IMR-90 (cell line): ENCODE measurements at regions not wholly inside any gene's neighbourhood (a gene's known extent, or its start where the extent isn't known, plus 50 kb on each side); places are given as distances from the start of the nearest gene placed in this dataset.
A peak's percentile ranks its signal among the peaks of the same experiment; 100 is the strongest.

Experiments used
- ATAC-seq: fragments of 200-7000 bp; cut with Tn5 transposase; 2 replicates; pipeline ENCODE4 v1.9.1; 2020; ENCODE audit warnings: low read depth, mild to moderate bottlenecking, moderate library complexity
- BruUV-seq: library from RNA; stranded (reverse); fragments of 400-500 nt; replicated peaks from 2 replicates; lab custom pipeline; 2021; lab: Mats Ljungman, UMichigan
- CTCF ChIA-PET: fragments of 300-600 bp; formaldehyde crosslinking; extraction: SDS; loops from one replicate; lab custom pipeline; 2021; ENCODE audit warnings: antibody characterized with exemption; lab: Yijun Ruan, JAX
- POLR2A ChIA-PET: fragments of 300-600 bp; sonication (Branson Sonifier 250); formaldehyde crosslinking; loops from one replicate; lab custom pipeline; 2022; ENCODE audit warnings: antibody characterized with exemption; ENCODE audit not compliant: unreplicated experiment; lab: Charles Lee
- DNase-seq: peaks from one replicate; pipeline ENCODE4 v3.0.0; 2013
- H2AFZ ChIP-seq: replicated peaks from 2 replicates; pipeline ENCODE3; 2013; ENCODE audit warnings: low read length, mild to moderate bottlenecking; ENCODE audit not compliant: poor library complexity
- H2AK5ac ChIP-seq: 2 replicates; pipeline ENCODE4 v1.6.1; 2013; ENCODE audit warnings: low read depth, low read length, inconsistent platforms
- H2AK9ac ChIP-seq: replicated peaks from 2 replicates; pipeline ENCODE3; 2013; ENCODE audit warnings: mild to moderate bottlenecking, low read depth, low read length, moderate library complexity; ENCODE audit not compliant: poor library complexity
- H2BK120ac ChIP-seq: 2 replicates; pipeline ENCODE4 v1.6.1; 2013; ENCODE audit warnings: low read depth, low read length, inconsistent platforms
- H2BK15ac ChIP-seq: 3 replicates; pipeline ENCODE4 v1.6.1; 2013; ENCODE audit warnings: low read depth, low read length, inconsistent platforms
- H2BK20ac ChIP-seq: 2 replicates; pipeline ENCODE4 v1.6.1; 2013; ENCODE audit warnings: low read depth, mild to moderate bottlenecking, inconsistent platforms, low read length, moderate library complexity
- H2BK5ac ChIP-seq: 2 replicates; pipeline ENCODE4 v1.6.1; 2013; ENCODE audit warnings: mild to moderate bottlenecking, low read depth, low read length, inconsistent platforms; ENCODE audit not compliant: poor library complexity, severe bottlenecking
- H3K14ac ChIP-seq: replicated peaks from 2 replicates; pipeline ENCODE4 v1.6.1; 2013; ENCODE audit warnings: low read depth, low read length, inconsistent platforms
- H3K18ac ChIP-seq: 2 replicates; pipeline ENCODE4 v1.6.1; 2013; ENCODE audit warnings: low read depth, low read length, control low read depth
- H3K23ac ChIP-seq: 2 replicates; pipeline ENCODE4 v1.6.1; 2013; ENCODE audit warnings: low read depth, low read length, inconsistent platforms
- H3K27ac ChIP-seq: 2 replicates; pipeline ENCODE4 v1.5.1; 2013; ENCODE audit warnings: mild to moderate bottlenecking, control low read depth, low read length; ENCODE audit not compliant: insufficient read depth
- H3K27me3 ChIP-seq: 2 replicates; pipeline ENCODE4 v1.6.1; 2013; ENCODE audit warnings: low read length; ENCODE audit not compliant: control insufficient read depth, insufficient read depth
- H3K36me3 ChIP-seq: 2 replicates; pipeline ENCODE4 v1.6.1; 2013; ENCODE audit warnings: low read length, mixed read lengths; ENCODE audit not compliant: control insufficient read depth, insufficient read depth
- H3K4ac ChIP-seq: 2 replicates; pipeline ENCODE4 v1.6.1; 2013; ENCODE audit warnings: low read depth, low read length, inconsistent platforms
- H3K4me1 ChIP-seq: 2 replicates; pipeline ENCODE4 v1.6.1; 2013; ENCODE audit warnings: low read length, mixed read lengths; ENCODE audit not compliant: control insufficient read depth, insufficient read depth
- H3K4me2 ChIP-seq: 2 replicates; pipeline ENCODE4 v1.6.1; 2013; ENCODE audit warnings: low read depth, mild to moderate bottlenecking, control low read depth, low read length, moderate library complexity
- H3K4me3 ChIP-seq: 2 replicates; pipeline ENCODE4 v1.5.1; 2013; ENCODE audit warnings: low read depth, mild to moderate bottlenecking, control low read depth, low read length, moderate library complexity; ENCODE audit not compliant: insufficient read depth
- H3K56ac ChIP-seq: 2 replicates; pipeline ENCODE4 v1.6.1; 2013; ENCODE audit warnings: low read length, inconsistent platforms; ENCODE audit not compliant: insufficient read depth; ENCODE audit errors: extremely low read depth
- H3K79me1 ChIP-seq, 2 experiments: 2 replicates each; pipeline ENCODE4 v1.6.1; 2013; ENCODE audit warnings: low read length in 2 of 2, inconsistent platforms in 1 of 2, low read depth in 1 of 2
- H3K9ac ChIP-seq: 2 replicates; pipeline ENCODE4 v1.6.1; 2013; ENCODE audit warnings: low read depth, low read length, control low read depth
- H3K9me1 ChIP-seq: 2 replicates; pipeline ENCODE4 v1.6.1; 2013; ENCODE audit warnings: low read length, inconsistent platforms; ENCODE audit not compliant: insufficient read depth
- H3K9me3 ChIP-seq: 2 replicates; pipeline ENCODE4 v1.6.1; 2013; ENCODE audit warnings: low read length; ENCODE audit not compliant: control insufficient read depth, insufficient read depth
- H4K20me1 ChIP-seq: 2 replicates; pipeline ENCODE4 v1.6.1; 2013; ENCODE audit warnings: low read length, inconsistent platforms; ENCODE audit not compliant: insufficient read depth
- H4K5ac ChIP-seq: 2 replicates; pipeline ENCODE4 v1.6.1; 2013; ENCODE audit warnings: mild to moderate bottlenecking, low read depth, low read length, control low read depth
- H4K8ac ChIP-seq, 2 experiments: 2 replicates each; pipeline ENCODE4 v1.6.1; 2013; ENCODE audit warnings: low read depth in 2 of 2, low read length in 2 of 2, control low read depth in 1 of 2, inconsistent platforms in 1 of 2
- H4K91ac ChIP-seq: 2 replicates; pipeline ENCODE4 v1.6.1; 2013; ENCODE audit warnings: low read depth, low read length, inconsistent platforms; ENCODE audit not compliant: insufficient read depth
- BHLHE40 ChIP-seq: fragments of 150-350 bp; IDR thresholded peaks from 2 replicates; pipeline ENCODE4 v1.6.1; 2016; ENCODE audit warnings: mild to moderate bottlenecking, low read depth, low read length
- MAZ ChIP-seq: IDR thresholded peaks from 2 replicates; pipeline ENCODE4 v1.6.1; 2012; ENCODE audit warnings: low read depth, mild to moderate bottlenecking, low read length, improper control_type of control experiment, moderate library complexity, borderline replicate concordance
- MXI1 ChIP-seq: IDR thresholded peaks from 2 replicates; pipeline ENCODE4 v1.6.1; 2012; ENCODE audit warnings: low read depth, mild to moderate bottlenecking, low read length, moderate library complexity, borderline replicate concordance
- POLR2A ChIP-seq: IDR thresholded peaks from 2 replicates; pipeline ENCODE4 v1.6.1; 2012; ENCODE audit warnings: mild to moderate bottlenecking, low read depth, low read length
- RAD21 ChIP-seq: IDR thresholded peaks from 2 replicates; pipeline ENCODE4 v1.6.1; 2012; ENCODE audit warnings: low read length, improper control_type of control experiment
- RFX5 ChIP-seq: IDR thresholded peaks from 2 replicates; pipeline ENCODE4 v1.8.0; 2012; ENCODE audit warnings: low read depth, mild to moderate bottlenecking, low read length, moderate library complexity
- WGBS, 2 experiments: methylation state at CpG; one replicate each; pipeline versions ENCODE4 v1.1.5 to v1.1.7; 2013; ENCODE audit warnings: missing lambda C conversion rate in 2 of 2; ENCODE audit not compliant: insufficient read length in 1 of 2; ENCODE audit errors: extremely low coverage in 2 of 2; 5-methylcytosine and 5-hydroxymethylcytosine counted together
- dilution Hi-C: fragments of 300-500 bp; cut with HindIII; formaldehyde crosslinking; loops from one replicate; pipeline ENCODE4 v1.14.3; 2018; ENCODE audit warnings: low sequenced_read_pairs; ENCODE audit not compliant: unreplicated experiment
- in situ Hi-C: fragments of 300-500 bp; cut with MboI; formaldehyde crosslinking; loops from 3 replicates; pipeline ENCODE4 v1.14.3; 2019; ENCODE audit warnings: low sequenced_read_pairs, inconsistent platforms, mixed read lengths
- intact Hi-C: fragments of 100-400 bp; cut with micrococcal nuclease; formaldehyde crosslinking; loops from 2 replicates; pipeline ENCODE4 v1.10.0; 2022
- TF ChIP-seq, protein P1 (sequence below): fragments of 150-350 bp; IDR thresholded peaks from 2 replicates; pipeline ENCODE4 v1.6.1; 2017; ENCODE audit warnings: mild to moderate bottlenecking, antibody characterized with exemption, low read length, low read depth

DNA sequence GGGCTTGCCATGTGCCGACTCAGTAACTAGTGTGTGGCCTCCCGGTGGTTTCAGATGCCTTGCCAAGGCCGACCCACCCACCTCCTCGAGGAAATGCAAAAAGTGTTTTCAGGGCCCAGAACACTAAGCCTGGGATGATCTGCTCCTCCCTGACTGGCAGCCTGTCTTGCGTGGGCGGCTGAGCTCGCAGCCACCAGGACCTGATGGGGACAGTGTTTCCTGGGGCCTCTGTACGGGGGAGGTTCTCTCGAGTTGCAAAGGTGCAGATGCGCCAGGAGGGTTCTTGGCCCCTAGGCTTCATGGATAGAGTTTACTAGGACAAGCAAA is 85.2 kb downstream of the GLI2 start:
- intact Hi-C loops (loop anchor here (2.0 to 10.0 kb wide), 2 partner anchors 84 to 126 kb away; no protein-coding TSS in a partner anchor), dilution Hi-C loops (no loop called here), in situ Hi-C loops (loop anchor here (25.0 kb wide), 1 partner anchor 484 kb away; the partner anchor contains the start of gene INHBB)
- WGBS, 2 experiments: no CpG with 5 or more reads among the region's 10 CpGs
- Histone ChIP-seq H3K36me3 (peaks cover 6% of the 10 kb centered on the region; the same call in 1 of the 2 replicates), H4K5ac (peak overlapping the region; percentile 22), H4K8ac (peak overlapping the region; percentile 72 to 88), H3K9me3 (no peaks in the 10 kb centered on the region), H3K79me1 (peaks cover 40 to 91% of the 10 kb centered on the region in 2 experiments), H3K23ac (peak overlapping the region; percentile 91), H4K91ac (peak overlapping the region; percentile 96), H2BK5ac (peak overlapping the region; percentile 93), H3K9ac (peak overlapping the region; percentile 68), H2BK15ac (peak overlapping the region; percentile 74; the same call in 2 of the 3 replicates), H3K9me1 (peaks cover 44% of the 10 kb centered on the region), H2AK9ac (peak overlapping the region; percentile 87), H4K20me1 (peaks cover 39% of the 10 kb centered on the region), H3K4me2 (peak overlapping the region; percentile 77), H3K4me3 (peak overlapping the region; percentile 27; the same call in 1 of the 2 replicates), H3K56ac (peak overlapping the region; percentile 77; the same call in 1 of the 2 replicates), H2BK120ac (peak overlapping the region; percentile 91), H3K4ac (peak overlapping the region; percentile 96), H2AFZ (peak overlapping the region; percentile 36), H3K27me3 (no peaks in the 10 kb centered on the region), H2BK20ac (peak overlapping the region; percentile 90), H3K27ac (peak overlapping the region; percentile 89), H3K4me1 (peaks cover 43% of the 10 kb centered on the region), H3K18ac (peak overlapping the region; percentile 80), H2AK5ac (peak overlapping the region; percentile 97), H3K14ac (peak overlapping the region; percentile 92)
- TF ChIP-seq POLR2A (no peak), MAZ (peak; percentile 55; the same call in 1 of the 2 replicates), BHLHE40 (peak; percentile 53; the same call in 1 of the 2 replicates), RAD21 (peak; percentile 27), RFX5 (no peak), MXI1 (peak; percentile 94)
- TF ChIP-seq, protein P1, sequence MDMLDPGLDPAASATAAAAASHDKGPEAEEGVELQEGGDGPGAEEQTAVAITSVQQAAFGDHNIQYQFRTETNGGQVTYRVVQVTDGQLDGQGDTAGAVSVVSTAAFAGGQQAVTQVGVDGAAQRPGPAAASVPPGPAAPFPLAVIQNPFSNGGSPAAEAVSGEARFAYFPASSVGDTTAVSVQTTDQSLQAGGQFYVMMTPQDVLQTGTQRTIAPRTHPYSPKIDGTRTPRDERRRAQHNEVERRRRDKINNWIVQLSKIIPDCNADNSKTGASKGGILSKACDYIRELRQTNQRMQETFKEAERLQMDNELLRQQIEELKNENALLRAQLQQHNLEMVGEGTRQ: peak; percentile 40; the same call in 1 of the 2 replicates
- peak; percentile 84 for DNase-seq
- POLR2A ChIA-PET: interaction anchor here (0.6 kb wide), 1 partner anchor 254 kb away, joined by 3 read pairs; no protein-coding TSS in a partner anchor
- CTCF ChIA-PET: interaction anchor here (0.9 kb wide), 1 partner anchor 249 kb away, joined by 4 read pairs; no protein-coding TSS in a partner anchor
- ATAC-seq: peak; percentile 16
- no TSS peak for BruUV-seq
